HUES48 (cell line): ENCODE measurements at regions not wholly inside any gene's neighbourhood (a gene's known extent, or its start where the extent isn't known, plus 50 kb on each side); places are given as distances from the start of the nearest gene placed in this dataset.

ENCODE experiments used
- H3K27ac ChIP-seq: one replicate; pipeline ENCODE4 v1.7.0; 2013; ENCODE audit warnings: low read depth, low read length, inconsistent platforms
- H3K27me3 ChIP-seq: 2 replicates; pipeline ENCODE4 v1.6.1; 2013; ENCODE audit warnings: mild to moderate bottlenecking, low read length; ENCODE audit not compliant: control insufficient read depth, insufficient read depth
- H3K36me3 ChIP-seq: 2 replicates; pipeline ENCODE4 v1.6.1; 2013; ENCODE audit warnings: low read length; ENCODE audit not compliant: control insufficient read depth, insufficient read depth
- H3K4me1 ChIP-seq: 2 replicates; pipeline ENCODE4 v1.6.1; 2013; ENCODE audit warnings: mild to moderate bottlenecking, low read length; ENCODE audit not compliant: control insufficient read depth, insufficient read depth
- H3K4me3 ChIP-seq: 2 replicates; pipeline ENCODE4 v1.5.1; 2013; ENCODE audit warnings: mild to moderate bottlenecking, low read depth, low read length
- H3K9ac ChIP-seq: 2 replicates; pipeline ENCODE4 v1.6.1; 2013; ENCODE audit warnings: mild to moderate bottlenecking, low read depth, low read length, moderate library complexity
- H3K9me3 ChIP-seq: 2 replicates; pipeline ENCODE4 v1.6.1; 2013; ENCODE audit warnings: low read length; ENCODE audit not compliant: control insufficient read depth, insufficient read depth

DNA sequence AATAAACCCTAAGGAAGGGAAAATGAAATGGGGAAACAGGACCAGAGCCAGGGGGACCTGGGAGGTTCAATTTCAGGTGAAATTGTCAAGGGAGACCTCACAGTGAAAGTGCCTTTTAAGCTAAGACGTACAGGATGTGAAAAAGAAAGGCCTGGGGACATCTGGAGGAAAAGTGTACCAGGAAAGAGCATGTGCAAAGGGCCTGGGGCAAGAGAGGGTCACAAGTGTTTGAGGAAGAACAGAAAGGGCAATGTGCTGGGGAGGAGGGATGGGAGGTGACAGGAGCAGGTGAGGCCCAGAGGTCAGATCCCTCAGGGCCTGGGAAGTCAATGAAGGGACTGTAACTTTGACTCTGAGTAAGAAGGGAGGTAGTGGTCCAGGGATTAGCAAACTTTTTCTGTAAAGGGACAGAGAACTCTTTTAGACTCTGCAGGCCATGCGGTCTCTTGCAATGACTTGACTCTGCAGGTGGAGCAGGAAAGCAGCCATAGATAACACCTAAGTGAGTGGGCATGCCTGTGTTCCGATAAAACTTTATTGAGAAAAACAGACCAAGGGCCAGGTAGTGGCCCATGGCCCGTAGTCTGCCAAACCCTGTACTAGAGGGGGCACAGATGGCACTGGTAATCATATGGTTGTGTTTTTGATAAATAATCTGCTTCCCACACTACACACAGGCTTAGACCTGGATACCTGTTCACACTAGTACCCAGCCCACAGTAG lies 93.8 kb downstream of the LITAF start:
- H3K4me3 ChIP-seq: no peak overlapping the region; the same call in 1 of the 2 replicates

GRCh38 chr16:11493531-11493929 lies 93.2 kb downstream of the LITAF start:
- H3K27ac ChIP-seq: no peak overlapping the region
- H3K9ac ChIP-seq: no peak overlapping the region

More for the DNA sequence above, 93.8 kb downstream of the LITAF start:
- H3K4me1 ChIP-seq: peaks cover 11% of the 10 kb centered on the region
- no peak overlapping the region for H3K9ac ChIP-seq
- H3K9me3 ChIP-seq: 0 out of 2 replicates have a peak, but pooled peaks cover 4% of the 10 kb centered on the region
- no peaks in the 10 kb centered on the region for H3K27me3 ChIP-seq
- no peaks in the 10 kb centered on the region for H3K36me3 ChIP-seq
- H3K27ac ChIP-seq: no peak overlapping the region

GRCh38 chr16:11494029-11494428 lies 92.7 kb downstream of the LITAF start:
- H3K4me1 ChIP-seq: peaks cover 12% of the 10 kb centered on the region
- H3K27ac ChIP-seq: no peak overlapping the region
- H3K27me3 ChIP-seq: no peaks in the 10 kb centered on the region
- no peaks in the 10 kb centered on the region for H3K36me3 ChIP-seq
- H3K4me3 ChIP-seq: no peak overlapping the region
- H3K9me3 ChIP-seq: 0 out of 2 replicates have a peak, but pooled peaks cover 4% of the 10 kb centered on the region
- H3K9ac ChIP-seq: no peak overlapping the region

More at GRCh38 chr16:11493531-11493929, 93.2 kb downstream of the LITAF start:
- H3K36me3 ChIP-seq: no peaks in the 10 kb centered on the region
- peaks cover 12% of the 10 kb centered on the region for H3K4me1 ChIP-seq
- no peaks in the 10 kb centered on the region for H3K27me3 ChIP-seq
- no peak overlapping the region; the same call in 1 of the 2 replicates for H3K4me3 ChIP-seq
- 0 out of 2 replicates have a peak, but pooled peaks cover 4% of the 10 kb centered on the region for H3K9me3 ChIP-seq

GRCh38 chr16:11494433-11494832 lies 92.3 kb downstream of the LITAF start:
- Histone ChIP-seq H3K27ac (peak overlapping the region; percentile 50), H3K9ac (no peak overlapping the region), H3K36me3 (no peaks in the 10 kb centered on the region), H3K4me1 (peaks cover 12% of the 10 kb centered on the region), H3K9me3 (0 out of 2 replicates have a peak, but pooled peaks cover 4% of the 10 kb centered on the region), H3K27me3 (no peaks in the 10 kb centered on the region), H3K4me3 (no peak overlapping the region)

DNA sequence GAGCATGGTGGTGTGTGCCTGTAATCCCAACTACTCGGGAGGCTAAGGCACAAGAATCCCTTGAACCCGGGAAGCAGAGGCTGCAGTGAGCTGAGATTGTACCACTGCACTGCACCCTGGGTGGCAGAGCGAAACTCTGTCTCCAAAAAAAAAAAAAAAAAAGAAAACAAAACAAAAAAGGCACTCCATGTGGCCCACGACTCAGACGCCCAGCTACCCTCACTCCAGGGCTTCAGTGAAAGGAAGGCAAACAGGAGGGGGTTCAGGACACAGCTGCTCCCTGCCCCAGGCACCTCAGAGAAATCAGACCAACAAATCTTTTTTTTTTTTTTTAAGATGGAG lies 91.7 kb downstream of the LITAF start:
- no peak overlapping the region for H3K27ac ChIP-seq
- H3K9ac ChIP-seq: no peak overlapping the region
- 0 out of 2 replicates have a peak, but pooled peaks cover 4% of the 10 kb centered on the region for H3K9me3 ChIP-seq
- H3K36me3 ChIP-seq: no peaks in the 10 kb centered on the region
- H3K27me3 ChIP-seq: no peaks in the 10 kb centered on the region
- peaks cover 12% of the 10 kb centered on the region for H3K4me1 ChIP-seq
- H3K4me3 ChIP-seq: no peak overlapping the region
